ENCODE measurements at regions not wholly inside any gene's neighbourhood (a gene's known extent, or its start where the extent isn't known, plus 50 kb on each side); places are given as distances from the start of the nearest gene placed in this dataset.

DNA sequence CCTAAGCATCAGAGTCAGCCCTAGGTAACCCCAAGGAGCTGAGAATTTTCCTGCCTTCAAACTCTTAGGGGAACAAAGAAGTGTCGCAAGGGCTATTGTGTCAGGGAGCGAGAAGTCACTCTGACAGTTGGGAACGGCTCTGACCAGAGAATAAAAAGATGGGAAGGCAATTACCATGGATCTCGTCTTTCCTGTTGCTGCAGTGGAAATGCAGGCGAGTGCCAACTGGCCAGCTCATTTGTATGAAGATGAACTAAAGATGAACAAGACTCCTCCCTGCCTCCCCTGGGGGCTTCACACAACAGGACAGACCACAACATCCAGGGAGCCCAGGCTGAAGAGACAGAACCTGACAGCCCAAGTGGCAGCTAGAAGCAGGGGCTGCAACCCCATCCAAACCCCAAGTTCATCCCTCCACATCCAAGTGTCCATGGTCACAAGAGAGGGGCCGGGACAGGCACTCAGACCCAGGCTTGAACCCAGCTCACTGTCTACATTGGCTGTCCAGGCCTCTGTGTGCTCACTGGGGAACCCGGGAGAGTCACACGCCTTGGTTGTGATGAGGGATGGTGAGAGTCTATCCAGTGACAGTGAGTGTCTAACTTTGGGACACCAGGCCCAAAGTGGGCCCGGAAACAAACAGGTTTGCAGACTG is 322.4 kb downstream of the BCL11B start:
- DNase-seq: no peak

DNA sequence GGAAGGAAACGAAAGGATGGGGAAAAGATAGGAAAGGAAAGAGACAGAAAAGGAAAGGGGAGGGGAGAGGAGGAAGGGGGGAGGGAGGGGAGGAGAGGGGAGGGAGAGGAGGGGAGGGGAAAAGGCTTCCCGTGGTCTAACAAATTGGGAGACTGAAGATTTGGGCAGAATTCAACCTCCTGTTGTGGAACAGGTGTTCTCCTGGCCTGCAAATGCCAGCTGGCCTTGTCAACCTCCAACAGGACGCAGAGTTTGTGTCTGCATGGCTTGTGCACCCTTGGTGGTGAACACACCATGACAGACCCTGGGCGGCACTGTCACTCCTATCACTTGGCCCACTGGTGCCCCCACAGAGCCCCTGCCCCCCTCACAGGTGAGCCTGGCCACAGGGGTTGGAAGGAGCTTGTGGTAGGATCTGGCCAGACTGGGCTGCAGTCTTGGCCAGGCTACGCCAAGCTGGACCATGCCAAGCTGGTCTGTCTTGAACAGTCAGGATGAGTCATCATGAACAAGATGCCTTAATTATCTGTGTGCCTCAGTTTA is 321.6 kb downstream of the BCL11B start:
- no peak for DNase-seq

DNA sequence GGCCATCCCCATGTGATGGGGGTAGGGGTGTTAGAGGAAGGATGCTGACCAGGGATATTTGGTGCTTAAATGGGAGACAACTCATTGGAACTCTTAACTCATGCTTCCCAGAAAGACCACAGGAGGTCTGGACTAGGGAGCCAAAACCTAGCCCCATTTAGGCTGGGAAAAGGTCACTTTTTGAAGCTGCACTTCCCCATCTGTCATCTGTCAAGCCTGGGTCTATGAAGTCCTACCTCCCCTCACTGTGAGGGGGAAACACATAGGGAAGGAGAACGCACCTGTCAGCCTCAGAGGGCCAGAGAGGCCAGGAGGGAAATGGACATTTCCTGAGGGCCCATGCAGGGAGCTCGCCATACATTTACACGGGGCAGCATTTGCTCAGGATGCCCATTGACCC is 321.0 kb downstream of the BCL11B start:
- no peak for DNase-seq

DNA sequence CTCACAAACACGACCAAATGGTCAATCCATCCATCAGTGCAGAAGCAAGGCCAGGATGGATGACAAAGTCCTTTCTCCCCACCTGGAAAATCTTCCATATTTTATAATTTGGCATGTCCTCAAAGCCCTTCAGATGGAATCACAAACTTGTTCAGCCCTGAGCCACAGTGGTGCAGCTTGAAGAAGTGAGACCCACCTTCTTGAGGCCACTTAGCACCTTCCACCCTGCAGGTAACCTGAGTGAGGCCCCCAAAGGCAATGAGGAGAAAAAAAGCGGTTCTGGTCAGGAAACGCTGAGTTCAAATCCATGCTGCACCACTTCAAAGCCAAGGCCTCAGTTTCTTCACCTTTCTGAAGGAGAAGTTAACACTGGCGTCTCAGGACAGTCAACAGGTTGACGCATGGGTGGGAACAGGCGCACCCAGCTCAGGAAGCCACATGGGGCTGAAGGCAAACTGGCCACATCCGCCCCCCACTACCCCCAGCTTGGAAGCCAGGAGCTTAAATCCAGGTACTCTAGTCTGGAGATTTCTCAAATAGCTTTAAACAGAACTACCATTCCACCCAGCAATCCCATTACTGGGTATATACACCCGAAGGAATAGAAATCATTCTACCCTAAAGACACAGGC is 320.4 kb downstream of the BCL11B start:
- DNase-seq: no peak

DNA sequence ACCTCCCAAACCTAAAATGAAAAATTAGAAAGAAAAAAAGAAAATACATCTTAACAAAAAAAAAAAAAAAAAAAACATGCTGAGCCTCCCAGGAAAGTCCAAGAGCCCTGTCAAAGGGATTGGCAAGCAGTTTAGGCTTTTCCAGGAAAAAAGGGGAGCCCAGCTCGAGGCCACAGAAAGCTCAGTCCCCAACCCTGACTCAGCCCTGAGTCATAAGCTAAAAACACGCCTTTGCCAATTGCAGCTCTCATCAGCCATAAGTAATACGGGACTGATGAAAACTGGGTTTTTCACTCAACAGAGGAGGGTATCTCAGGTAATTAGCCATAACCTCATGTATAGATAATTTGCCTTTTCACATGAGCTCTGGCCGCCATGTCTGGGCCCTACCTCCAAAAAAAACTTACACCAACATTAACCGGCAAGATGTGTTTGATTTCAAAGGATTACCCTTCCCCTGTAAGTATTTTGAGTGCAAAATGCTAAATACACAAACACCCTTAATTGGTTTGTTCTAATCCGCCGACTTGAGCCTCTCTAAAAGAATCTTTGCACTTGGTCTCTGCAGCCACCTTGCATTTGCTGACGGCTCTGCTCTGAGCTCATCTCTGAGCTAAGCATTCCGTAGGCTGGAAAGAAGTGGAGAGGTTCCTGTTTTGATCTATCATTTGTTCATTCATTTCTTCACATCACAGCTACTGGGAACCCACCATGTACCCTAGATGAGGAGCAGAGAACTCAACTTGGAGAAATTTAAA is 319.2 kb downstream of the BCL11B start:
- no peak for DNase-seq

DNA sequence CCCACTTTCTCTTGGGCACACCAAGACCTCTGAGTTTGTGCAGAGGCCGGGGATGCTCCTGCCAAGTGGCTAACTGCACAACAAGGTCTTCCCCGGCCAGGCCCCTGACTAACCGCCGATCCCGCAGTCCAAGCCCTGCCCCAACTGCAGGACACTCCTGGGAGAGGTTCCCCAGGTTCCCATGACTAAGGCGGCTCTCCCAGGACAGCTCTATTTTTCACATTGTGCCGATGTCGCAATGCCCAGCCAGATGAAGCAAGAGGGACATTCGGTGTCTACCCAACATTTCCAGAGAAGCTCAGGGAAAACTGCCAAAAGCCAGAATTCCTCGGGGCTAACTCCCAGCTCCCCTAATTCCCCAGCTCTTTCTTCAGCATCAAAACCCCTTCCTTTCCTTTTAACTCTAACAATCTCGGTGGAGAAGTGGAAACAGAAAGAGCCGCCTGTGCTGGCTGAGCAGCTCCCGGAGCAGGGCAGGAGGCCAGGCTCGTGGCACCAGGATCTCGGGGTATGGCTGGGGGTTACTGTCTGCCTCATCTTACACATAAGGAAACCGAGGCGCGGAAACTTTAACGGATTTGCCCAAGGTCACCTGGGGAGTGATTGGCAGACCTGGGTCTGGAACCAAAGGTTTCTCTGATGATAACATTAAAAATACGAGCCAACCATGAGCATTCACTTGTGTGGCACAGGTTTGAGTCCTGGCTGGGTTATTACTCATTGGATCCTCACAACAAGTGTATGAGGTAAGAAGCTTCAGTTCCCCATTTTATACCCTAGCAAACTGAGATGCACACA is 318.2 kb downstream of the BCL11B start:
- DNase-seq: no peak

DNA sequence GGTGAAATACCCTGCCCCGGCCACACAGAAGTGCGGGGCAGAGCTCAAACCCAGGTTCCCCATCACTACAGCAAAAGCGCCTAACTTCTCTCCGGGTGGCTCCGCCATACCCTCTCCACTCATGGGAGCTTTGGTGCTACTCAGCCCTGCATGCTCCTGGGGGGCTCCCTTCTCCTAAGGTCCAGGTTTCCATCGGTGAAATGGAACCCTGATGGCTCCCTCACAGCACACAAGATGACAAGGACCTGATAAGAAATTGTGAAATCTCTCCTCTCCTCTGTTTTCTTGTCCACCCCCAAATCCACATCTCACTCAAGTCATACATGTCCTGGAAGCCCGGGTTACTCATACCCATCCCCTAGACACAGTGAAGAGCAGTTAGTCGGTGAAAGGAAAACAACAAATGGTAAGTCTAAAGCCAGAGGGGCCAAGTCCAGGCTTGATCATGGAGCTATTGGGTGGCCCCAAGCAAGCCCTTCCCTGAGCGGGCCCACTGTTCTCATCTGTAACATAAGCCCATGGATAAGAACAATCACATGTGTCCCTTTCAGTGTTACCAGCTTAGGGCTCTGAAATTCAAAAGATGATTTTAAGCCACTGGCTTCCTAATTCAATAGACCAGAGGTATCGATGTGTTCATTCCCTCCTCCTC is 317.5 kb downstream of the BCL11B start:
- DNase-seq: no peak

DNA sequence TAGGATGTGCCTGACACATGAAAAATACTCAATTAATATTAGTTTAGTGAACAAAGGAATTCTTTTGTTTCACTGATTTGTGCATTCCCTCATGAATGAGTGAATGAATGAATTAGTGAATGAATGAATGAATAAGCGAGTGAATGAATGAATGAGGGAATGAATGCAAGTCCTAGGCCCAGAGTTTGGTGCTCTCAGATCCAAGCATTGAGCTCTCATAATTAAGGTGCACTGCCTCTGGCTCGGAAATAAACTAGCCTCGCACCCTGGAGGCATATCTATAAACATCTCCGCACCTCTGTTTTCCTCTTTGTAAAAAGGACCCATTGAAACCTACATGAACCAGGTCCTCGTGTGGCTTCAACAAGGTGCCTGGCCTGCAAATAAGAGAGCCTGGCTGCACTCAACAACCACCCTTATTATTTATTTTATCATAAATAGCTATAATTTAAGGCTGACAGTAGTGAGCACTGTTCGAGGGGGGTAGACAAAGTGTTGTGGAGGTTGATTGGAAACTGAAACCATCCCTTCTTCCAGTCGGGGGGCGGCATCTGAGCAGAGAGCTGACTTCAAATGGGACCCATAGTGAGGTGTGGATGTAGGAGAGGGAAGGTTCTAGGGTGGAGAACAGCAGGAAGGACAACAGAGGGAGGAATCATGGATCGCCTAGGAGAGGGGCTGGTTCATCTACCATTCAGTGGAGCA is 316.8 kb downstream of the BCL11B start:
- no peak for DNase-seq

DNA sequence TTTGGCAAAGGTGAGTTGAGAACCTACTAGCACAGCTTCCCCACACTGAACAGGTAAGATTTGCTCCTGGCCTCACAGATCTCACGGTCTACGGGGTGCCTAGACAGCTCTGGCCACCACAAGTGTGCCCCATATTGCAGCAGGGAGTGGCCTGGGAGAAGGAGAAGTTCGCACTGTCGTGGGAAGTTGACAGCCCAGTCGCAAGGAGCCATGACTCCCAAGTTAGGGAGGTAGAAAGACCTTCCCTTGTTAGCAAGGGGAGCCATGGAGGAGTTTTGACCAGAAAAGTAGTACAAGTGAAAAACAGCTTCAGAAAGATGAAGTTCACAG is 316.3 kb downstream of the BCL11B start:
- no peak for DNase-seq

DNA sequence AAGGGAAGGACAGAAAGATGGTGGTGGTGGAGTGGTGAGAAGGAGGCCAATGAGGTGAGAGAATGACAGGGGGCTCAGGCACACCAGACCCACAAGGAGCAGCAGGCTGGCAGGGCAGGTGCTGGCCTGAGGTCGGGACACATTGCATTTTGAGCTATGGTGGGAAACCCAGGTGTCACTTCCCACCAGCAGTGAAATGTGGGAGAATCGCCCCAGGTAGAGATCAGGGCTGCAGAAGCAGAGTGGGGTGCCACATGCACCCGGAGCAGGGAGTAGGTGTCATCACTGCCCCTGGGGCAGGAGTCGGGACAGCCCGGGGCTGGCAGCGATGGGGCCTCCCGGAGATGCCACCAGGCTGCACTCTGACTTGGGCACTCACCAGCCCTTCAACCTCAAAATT is 315.8 kb downstream of the BCL11B start:
- no peak for DNase-seq

DNA sequence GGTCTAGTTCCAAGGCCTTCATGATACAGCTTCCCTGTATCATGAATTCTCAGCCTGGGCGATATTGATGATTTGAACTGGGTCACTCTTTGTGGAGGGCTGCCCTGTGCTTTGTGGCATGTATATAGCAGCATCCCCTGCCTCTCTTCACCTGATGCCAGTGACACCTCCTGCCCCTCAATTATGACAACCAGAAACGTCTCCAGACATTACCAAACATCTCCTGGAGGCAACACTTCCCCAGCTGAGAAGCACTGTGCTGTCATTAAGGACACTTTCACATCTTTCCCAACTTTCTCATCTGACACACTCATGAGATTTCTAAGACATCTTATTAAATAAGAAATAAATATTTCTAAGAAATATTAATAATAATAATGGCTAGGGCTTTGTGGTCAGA is 315.3 kb downstream of the BCL11B start:
- no peak for DNase-seq

DNA sequence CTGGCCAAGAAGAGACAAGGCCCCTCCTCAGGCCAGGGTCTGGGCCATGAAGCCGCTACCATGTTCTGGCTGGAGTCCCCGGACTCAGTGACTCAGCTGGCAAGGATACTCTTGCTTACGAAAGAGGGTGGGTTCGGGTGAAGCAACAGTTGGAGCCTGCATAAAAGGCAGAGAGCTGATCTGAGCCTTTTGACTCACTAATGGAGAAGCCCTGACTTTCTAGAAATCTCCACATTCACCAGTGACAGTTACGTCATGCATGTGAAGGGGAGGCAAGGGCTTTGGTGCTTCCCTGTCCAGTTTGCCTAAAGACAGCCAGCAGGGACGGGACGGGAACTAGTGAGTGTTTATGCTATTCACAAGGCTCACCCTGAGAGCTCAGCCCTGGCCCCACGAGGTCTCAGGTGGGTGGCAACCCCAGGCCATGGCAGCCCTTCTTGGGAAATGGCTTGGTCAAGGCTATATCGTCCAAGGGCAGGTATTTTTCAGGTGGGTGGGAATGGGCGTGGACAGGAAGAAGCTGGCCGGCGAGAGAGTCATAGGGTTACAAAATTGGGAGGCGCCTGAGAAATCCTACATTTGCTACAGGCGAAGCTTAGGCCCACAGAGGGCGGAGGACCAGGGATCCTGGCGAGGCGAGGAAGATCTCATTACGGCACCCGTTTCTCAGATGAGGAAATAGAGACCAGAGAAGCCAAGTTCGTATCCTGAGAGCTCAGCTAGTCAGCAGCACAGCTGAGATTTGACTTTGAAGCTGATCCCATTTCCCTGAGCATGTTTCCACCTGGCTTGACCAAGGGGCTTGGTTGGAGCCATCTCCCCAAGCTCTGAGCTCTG is 314.6 kb downstream of the BCL11B start:
- no peak for DNase-seq

DNA sequence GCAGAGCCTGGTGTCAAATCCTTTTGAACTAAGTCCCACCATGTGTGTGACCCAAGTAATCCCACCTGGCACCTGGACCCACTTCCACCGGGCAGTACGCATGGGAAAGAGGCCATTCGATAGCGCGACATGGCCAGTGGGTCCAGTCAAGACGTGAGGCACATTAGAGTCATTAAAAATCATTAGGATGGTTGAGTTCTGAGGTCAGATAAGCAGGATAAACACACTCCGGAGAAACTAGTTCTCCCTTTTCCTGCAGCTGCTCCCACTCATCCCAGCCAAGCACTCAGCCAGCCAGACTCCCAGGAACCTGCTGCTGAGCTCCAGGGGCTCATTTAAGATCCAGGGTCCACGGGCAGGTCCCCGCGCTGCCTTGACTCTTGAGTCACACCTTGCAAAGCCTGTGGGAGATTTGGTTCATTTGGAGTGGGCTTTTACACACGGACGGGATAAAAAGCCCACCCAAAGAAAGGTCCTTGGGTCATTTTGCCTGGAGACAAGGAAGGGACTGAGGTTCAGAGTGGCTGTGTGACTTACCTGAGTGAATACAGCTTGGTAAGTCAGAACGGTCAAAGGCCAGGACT is 313.9 kb downstream of the BCL11B start:
- DNase-seq: no peak

DNA sequence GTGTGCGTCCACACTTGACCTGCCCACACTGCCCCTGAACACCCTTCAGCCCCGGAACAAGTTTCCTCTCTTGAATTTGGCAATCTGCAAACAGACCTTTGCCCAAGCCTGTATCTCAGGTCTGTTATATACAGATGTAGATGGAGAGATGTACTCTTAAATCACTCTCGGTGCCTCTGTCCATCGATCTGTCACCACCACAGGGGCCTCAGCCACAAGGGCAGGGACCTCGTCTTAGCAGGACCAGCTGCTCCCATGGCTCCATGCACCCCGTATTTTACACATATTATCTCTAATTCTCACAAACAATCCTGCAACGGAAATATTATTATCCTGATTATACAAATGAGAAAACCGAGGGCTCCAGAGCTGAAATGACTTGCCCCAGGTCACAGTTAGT is 313.4 kb downstream of the BCL11B start:
- DNase-seq: no peak

DNA sequence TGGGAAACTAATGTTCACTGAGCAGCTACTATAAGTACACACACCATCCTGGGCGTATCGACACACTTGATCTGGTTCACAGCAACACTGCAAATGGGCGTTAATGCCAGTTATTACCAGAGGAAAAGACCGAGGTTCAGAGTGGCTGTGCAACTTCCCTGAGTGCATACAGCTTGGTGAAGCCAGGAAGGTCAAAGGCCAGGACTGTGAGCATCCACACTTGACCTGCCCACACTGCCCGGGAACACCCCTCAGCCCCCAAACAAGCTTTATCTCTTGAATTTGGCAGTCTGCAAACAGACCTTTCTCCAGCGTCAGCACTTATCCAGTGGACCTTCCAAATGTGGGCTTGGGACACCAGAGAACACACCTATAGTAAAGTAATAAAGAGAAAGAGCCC is 312.6 kb downstream of the BCL11B start:
- DNase-seq: no peak

DNA sequence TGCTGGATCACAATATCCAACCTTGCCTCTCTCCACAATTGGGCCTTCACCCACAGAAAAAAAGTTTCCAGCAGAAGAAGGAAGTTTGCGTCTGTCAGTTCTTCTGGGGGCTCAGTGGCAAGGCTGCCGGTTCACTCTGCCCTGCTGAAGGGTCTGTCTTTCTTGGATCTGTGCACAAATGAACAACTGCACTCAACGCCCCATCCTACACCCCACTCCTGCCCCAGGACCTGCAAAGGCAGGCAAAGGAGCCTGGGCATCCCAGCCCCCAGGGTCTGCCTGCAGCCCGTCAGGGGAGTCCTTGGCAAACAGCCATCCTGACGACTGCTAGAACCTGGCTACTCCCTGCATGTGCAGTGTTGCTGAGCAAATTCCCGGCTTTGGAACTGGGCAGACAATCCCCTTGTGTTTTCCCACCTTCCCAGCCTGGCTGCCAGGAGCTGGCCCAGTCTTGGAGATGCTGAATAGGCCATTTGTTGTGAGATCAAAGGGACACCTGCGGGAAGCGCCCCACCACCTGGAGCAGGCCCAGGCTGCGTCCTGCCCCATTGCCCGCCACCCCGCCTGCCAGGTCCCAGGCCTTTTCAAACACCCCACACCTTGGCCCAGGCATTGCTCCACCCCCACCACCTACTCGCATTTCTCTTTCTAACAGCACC is 311.9 kb downstream of the BCL11B start:
- no peak for DNase-seq

DNA sequence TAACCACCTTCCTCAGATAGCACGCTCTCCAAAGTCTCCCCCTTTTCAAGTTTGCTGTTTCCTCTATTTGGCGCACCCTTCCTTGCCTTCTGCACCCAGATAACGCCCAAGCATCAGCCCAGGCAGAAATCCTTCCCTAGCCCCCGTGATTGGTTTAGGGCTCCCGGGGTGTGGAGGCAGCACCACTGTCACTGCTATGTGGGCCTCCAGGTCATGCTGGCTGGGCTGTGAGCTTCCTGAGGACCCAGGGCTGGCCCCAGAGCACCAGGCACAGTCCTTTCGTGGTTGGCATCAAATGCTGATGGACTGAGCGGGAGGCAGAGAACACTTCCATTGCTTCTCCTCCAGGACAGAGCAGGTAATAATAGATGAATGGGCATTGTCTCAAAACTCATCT is 311.4 kb downstream of the BCL11B start:
- DNase-seq: no peak

DNA sequence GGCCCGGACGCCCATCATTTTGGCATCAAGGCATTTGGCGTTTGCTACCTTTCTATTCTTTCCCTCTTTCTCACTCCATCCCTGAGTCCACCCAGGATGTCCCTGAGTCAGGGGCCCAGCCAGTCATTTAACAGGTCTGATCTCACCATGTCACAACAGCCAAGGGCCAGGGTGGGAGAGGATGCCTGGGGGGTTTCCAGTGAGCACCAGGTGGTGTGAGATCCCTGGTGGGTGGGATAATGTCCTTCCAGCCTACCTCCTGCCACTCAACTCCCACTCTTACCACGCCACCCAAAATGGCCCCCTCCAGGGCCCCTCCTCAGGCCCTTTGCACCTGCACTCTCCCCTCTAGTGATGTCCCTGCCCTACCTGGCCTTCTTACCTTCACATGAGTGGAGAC is 310.8 kb downstream of the BCL11B start:
- DNase-seq: no peak

DNA sequence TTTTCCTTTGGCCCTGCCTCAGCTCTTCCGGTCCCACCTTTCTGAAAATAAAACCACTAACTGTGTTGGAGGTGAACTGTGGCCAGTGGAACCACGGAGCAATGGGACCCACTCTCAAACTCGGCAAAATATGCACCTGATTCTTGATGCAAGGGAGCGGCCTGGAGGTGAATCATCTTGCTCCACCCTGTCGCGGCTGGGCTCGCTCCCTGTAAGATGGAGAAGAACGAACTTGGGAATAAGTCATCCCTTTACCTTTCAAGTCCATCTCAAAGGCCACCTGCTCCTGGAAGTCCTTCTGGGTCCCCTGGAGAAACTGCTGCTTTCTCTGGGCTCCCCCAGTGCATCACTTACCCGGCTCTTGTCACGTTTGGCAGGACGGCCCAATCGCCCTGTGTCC is 309.9 kb downstream of the BCL11B start:
- DNase-seq: no peak

DNA sequence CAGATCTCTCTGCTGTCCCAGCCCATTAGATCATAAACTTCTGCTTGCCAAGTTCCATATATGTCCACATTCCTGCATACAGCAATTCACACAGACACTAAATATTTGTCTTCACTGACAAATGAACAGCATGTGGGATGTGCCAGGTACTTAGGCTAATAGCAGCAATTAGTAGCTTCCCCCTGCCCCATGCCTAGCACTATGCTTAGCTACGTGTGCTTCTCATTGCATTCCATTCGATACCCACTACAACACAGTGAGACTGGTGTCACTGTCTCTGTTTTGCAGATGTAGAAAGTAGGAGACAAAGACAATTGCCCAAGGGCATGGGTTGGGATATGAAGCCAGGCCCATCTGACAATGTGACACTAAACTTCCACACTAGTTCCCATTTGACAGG is 308.4 kb downstream of the BCL11B start:
- DNase-seq: no peak

Measured in NCI-H2171 (cell line).